SK-N-MC (cell line): ENCODE measurements at regions not wholly inside any gene's neighbourhood (a gene's known extent, or its start where the extent isn't known, plus 50 kb on each side); places are given as distances from the start of the nearest gene placed in this dataset.

ENCODE experiments used
- EZH2 ChIP-seq: fragments of 200-600 bp; sonication (generic); IDR thresholded peaks from one replicate; pipeline ENCODE4 v1.6.1; 2017; ENCODE audit warnings: antibody characterized with exemption
- FOXP2 ChIP-seq: optimal IDR thresholded peaks from 2 replicates; pipeline ENCODE3; 2011; ENCODE audit warnings: mild to moderate bottlenecking, moderate library complexity; ENCODE audit not compliant: insufficient read depth; ENCODE audit errors: extremely low read length, control extremely low read depth
- POLR2AphosphoS5 ChIP-seq: IDR thresholded peaks from 2 replicates; pipeline ENCODE4 v1.6.1; 2012; ENCODE audit warnings: mild to moderate bottlenecking, low read depth, low read length, borderline replicate concordance

GRCh38 chr7:115106316-115106715 lies 184.4 kb downstream of the MDFIC start:
- TF ChIP-seq EZH2 (no peak), POLR2AphosphoS5 (no peak), FOXP2 (no peak)
